NCI-H1048 (cell line): ENCODE measurements at regions not wholly inside any gene's neighbourhood (a gene's known extent, or its start where the extent isn't known, plus 50 kb on each side); places are given as distances from the start of the nearest gene placed in this dataset.

Experiments used
- DNase-seq: peaks from one replicate; lab custom pipeline; 2025; lab: John Stamatoyannopoulos, UW

DNA sequence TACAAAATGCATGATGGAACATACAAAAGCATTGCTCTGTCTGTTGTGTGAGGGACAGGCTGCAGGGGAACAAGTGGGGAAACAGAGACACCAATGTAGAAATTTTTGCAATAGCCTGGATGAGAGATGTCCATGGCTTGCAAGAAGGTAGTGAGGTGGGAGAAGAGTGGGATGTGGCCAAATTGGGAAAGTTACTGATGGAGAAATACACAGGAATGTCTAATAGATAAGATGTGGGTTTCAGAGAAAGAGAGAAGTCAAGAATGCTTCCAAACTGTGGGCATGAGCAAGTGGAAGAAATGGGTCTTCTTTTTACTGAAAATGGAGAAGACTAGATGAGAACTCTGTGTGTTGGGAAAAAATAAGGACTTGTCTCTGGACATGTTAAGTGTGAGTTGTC lies 592.7 kb downstream of the TNS3 start:
- DNase-seq, result no peak

DNA sequence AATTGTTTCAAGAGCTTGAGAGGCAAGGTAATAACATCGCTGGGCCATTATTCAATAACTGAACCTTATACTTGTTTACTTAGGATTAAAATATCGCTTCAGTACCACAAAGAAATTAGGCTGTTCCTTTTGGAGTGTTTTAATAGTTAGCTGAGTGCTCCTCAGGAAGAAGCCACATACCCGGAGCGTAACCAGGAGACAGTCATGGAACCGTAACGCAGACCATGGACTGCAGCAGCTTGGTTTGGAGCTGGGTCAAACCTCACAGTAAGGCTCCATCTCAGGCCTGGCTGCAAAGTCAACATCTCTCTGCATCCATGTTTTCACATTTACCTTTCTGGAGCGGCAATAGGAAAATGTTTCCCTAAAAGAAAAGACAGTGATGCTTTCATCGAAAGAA lies 599.0 kb downstream of the TNS3 start:
- DNase-seq, result no peak

DNA sequence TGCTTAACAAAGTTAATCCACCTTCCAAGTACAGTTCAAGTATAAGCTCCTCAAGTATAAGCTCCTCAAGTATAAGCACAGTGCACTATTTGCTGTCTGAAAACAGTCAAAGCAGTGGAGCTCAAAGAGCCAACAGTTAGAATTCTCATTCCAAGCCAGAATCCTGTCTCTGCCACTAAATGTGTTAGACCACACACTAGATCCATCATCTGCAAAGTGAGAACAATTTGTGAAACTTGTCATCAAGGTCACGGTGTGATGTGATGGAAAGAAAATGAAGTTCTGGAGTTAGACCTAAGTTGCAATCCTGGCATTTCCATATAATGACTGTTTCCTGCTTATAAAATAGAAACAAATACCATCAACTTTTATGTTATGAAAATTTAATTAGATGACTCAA lies 602.5 kb downstream of the TNS3 start:
- DNase-seq, result no peak

DNA sequence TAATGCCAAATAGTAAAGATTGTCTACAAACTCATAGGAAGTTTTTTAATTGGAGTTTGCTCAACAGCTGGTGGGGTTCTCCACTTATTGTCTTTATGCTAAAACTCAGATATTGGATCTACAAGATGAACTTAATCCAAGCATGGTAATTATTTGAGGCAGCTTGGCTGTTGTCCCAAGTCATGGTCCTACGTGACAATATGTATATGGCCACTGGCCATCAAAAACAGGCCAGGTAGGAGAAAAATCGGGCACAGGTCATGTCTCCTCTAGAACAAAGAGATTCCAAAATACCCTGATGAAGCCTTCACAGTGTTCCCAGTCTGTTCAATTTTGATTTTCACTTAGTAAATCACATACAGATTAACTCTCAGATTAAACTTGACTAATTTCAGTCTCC lies 606.4 kb downstream of the TNS3 start:
- DNase-seq, result no peak

DNA sequence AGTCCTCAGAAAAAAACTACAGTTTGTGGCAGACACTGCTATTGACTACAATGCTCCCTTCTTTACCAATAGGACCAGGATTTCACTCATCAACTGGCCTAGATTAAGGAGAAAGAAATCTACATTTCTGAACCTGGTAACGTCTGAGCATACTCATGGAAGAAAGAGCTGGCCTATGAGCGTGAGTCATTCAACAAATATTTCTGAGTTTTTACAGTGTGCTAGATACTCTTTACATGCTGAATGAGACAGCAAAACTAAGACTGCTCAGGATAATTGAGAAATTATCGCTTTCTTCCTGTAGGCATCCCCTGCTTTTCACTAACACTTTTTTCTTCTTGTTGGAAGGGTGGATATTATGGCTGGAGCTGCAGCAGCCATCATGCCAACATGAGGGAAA lies 609.7 kb downstream of the TNS3 start:
- no peak for DNase-seq

DNA sequence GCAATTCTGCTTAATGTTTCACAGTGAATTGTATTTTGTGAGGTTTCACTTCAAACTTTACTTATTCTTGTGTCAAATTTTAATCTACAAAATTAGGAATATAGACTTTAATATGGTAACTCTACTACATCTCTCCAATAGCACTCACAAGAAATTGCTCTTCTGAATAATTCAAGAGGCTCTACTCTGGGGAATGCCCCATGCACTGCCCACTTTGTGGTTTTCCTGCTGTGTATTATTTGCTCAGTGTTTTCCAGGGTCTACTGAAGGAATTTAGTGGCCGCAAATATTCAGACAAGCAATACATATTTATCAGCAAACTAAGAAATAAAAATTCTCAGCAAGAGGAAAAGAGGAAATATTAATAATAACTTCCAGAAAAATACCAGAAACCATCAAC lies 611.4 kb downstream of the TNS3 start:
- no peak for DNase-seq

DNA sequence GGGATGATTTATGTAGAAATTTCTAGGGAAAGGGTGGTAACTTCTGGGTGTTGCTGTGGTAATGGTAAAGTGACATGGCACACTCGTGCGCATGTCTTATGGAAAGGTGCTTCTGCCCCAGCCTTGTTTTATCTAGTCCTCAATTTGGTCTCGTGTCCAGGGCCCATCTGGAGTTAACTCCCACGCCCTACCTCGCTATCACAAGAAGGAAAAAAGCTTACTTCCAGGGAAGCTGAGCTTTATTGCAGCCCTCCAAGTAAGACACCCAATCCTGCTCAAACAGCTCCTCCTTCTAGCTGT lies 611.8 kb downstream of the TNS3 start:
- DNase-seq, result no peak

DNA sequence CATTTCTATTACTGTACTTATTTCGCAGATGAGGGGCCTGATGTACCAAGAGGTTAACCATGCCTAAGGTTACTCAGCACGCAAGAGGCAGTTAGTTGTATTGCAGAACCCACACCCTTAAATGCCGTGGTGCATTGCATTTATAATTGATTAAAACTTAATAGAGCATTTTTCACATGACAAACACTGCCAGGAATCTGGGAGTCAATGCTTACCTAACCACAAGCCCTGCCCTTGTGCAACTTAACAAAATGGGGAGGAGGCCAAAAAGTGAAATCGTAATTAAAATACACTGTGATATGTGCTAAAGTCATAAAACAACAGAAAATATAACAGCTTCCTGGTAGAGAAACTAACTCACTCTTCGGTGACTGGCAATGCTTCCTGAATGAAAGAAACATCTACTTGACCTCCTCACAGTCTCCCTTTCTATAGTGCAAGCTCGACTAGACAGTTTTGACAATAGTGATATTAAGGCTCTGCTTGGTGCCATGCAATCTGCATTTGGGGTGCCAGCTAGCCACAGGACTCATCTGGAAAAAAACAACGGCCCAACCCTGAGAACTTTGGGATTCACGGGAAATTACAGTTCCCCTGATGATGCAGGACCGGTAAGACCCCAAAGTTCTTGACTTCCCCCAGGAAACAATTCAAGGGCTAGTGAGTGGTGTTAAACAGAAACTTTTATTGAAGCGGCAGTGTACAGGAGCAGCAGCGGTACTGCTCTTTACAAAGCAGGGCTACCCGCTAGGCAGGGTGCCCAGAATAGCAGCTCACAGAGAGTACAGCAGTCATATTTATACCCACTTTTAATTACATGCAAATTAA lies 612.4 kb downstream of the TNS3 start:
- peak; percentile 8 for DNase-seq

DNA sequence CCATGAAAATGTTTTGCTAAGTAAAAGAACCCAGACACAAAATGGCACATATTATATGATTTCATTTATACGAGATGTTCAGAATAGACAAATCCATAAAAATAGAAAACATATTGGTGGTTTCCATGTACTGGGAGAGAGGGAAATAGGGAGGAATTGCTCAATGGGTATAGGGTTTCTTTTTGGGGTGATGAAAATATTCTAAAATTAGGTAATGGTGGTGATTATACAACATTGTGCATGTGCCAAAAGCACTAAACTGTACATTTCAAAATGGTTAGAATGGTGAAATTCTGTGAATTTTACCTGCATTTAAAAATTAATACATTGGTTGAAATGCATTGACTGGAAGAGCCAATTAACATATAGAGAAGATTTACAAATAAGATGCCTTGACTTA lies 613.9 kb downstream of the TNS3 start:
- DNase-seq, result no peak

DNA sequence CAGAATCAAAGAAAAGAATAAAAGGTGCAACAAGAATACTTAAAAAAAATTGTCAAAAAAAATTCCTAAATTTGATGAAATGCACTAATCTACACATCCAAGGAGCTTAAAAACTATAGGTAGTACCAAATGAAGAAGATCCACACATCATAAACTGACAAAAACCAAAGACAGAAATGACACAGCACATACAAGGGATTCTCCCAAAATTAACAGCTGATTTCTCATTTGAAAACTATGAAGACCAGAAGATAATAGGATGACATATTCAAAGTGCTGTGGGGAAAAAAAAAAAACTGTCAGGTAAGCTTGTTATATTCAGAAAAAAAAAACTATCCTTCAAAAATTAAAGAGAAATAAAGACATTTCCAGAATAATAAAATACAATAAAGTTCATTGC lies 618.2 kb downstream of the TNS3 start:
- no peak for DNase-seq

DNA sequence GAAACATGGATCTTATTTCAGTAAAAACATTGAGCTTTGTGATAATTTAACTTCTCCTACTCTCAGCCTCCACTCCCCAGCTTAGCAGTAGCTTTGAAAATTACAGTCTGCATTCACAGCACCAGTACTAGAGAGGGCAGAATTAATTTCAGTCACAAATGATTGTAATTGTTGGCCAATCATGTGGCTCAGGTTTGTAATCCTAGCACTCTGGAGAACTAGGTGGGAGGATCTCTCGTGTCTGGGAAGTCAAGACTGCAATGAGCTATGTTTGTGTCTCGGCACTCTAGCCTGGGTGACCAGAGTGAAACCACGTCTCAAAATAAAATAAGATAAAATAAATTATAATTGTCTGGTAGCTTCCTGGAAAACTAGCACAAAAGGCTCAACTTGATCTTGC lies 620.9 kb downstream of the TNS3 start:
- DNase-seq, result no peak

DNA sequence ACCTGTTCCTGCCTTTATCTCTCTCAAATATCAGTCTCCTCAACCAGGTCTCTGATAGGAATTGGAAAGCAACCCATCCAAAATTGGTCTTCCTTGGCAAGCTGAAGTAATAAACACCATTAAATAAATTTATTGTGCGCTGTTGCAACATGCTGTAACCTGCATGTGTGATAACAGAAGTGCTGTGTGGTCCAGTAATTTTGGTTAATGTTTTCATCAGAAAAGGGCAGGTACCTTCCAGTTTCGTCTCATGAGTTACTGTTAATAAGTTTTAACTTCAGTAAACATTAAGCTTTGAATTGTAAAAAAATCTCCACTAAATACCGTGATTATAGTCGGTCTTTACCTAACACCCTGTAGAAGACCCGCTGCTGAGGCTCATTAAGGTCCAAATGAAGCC lies 624.7 kb downstream of the TNS3 start:
- DNase-seq, result no peak

DNA sequence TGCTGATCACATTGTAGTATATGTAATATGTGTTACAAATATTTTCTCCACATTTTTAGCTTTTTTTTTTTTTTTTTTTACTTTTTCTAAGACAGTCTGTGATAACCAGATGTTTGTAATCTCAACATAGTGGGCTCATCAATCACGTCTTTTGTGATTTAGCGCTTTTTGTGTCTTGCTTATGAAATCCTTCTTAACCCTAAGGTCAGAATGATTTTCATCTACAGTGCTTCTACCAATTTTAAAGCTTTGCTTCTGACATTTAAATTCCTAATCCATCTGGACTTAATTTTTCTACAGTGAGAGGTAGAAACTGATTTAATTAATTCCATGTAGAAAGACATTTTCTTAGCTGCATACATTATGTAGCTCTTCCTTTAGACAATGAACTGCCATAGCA lies 626.4 kb downstream of the TNS3 start:
- no peak for DNase-seq

DNA sequence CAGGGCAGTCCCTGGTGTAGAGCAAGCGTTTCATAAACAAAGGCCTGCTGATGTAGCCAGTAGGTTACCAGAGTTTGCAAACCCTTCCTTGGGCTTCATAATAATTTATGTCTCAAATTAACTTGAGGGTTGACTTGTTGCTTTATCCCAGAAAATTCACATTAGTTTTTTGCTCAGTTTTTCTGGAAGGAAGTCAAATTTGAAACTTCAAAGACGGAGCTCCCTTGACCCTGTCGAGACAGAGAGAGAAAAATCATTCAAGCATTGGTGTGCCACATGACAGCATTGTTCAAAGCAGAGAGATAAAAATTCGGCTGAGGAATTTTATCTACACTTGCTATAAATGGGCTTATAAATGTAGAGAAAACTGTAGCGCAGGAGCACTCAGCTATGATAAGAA lies 627.7 kb downstream of the TNS3 start:
- DNase-seq, result no peak

DNA sequence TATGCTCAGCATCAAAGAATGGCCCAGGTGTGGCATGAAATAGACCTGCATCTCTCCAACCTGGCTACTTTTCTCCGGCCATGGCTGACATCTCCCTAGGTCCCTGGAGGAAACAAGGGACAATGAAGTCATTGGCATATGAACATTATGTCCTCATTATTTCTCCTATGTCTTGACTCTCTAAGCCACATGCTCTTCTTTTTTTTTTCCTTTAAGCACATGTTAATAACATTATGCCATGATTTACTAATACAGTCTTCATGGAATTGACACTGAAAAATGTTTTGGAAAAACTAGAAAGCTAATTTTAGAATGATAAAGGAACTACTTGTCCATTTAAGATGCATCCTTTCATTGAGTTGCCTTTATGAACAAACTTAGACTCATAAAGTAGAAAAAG lies 628.9 kb downstream of the TNS3 start:
- no peak for DNase-seq

DNA sequence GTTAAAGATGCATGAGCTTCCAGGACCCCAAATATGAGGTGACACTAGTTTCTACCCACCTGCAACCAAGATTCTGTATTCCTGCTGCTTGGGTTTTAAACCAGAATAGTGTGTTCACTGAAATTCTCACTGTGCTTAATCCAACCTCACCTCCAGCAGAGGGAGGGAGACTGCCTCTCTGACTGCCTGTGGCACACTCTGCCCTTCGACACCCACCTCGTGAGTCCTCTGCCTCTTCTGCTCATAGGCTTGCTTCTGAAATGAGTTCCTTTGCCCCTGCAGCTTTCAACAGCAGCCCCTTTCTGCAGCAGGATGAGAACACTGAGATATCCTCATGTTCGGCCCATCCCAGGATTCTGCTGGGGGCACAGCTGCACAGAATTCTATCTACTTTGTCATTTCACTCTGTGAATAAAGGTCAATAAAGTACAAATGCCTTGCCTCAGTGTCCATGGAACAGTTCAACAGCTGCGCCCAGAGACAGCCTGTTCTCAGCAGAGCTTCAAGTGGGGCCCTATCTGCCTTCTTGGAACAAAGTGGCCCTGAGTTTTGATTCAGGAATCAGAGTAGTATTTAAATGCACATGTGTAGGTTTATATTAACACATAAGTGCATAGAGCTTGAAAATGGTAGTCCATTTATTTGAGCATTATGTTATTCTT lies 632.5 kb downstream of the TNS3 start:
- no peak for DNase-seq

DNA sequence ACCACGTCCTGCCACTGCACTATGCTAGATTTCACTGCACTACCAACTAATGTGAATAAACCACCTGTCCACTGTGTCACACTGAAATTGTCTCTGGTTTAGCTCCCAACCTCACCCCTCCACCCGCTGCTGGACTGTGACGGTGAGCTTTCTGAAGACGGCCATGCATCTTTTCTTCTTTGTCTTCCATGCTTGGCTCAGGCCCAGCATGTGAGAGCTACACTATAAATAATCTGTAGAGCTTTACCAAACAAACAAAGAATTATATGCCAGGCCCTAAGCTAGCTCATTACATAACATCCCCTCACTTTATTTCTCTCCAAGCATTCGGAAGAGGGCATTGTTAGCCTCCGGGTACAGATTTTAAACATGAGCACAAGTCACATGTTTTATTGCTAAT lies 633.2 kb downstream of the TNS3 start:
- no peak for DNase-seq

DNA sequence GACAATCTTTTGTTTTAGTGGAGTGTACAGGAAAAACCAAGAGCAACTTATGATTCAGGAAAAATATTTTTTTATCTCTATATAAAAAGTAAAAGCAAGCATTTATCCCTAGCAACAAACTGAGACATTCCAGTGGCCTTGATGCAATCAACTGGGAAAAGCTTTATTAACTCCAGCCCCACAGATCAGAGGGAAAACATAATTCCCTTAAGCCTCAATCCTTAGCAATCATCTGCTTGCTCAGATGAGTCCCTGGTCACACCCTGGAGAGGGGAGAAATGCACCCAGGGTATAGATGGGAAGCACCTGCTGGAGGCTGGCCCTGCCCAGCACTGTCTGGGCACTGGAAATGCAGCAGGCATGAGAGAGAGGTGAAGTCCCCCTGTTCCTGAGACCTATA lies 636.6 kb downstream of the TNS3 start:
- no peak for DNase-seq

DNA sequence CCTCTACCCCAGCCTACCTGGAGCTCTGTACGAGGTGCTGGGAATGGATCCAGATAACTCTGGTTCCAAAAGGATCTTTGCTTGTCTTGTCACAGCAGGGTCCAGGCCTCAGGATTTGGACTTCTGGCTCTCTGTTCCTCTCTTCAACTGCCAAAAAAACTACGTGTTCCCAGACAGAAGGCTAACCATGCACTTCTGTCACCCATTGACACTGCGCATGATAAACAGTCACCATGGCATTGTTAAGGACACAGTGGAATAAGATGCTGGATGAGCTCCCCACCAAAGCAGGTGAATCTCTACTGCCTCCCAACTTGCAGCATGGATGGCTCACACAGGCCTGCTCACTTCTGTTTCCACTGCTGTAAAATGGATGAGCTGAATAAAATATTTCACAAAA lies 637.9 kb downstream of the TNS3 start:
- DNase-seq, result no peak

DNA sequence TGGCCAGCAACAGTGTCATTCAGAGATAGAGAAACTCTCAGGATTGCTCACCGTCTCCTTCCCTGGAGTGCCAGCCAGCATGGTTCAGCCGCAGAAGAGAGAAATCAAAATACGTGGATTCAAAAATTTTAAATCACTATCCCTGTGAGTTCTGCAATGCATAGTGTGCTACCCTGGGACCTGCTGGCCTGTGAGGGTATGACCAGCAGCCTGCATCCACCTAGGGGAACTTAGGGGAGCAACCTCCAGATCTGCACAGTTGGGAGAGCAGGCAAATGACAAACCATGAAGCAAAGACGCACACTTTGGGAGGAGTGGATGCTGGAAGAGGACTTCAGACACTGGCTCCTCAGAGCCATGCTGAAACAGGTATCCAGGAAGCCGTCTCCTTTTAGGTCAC lies 639.3 kb downstream of the TNS3 start:
- DNase-seq, result no peak

DNA sequence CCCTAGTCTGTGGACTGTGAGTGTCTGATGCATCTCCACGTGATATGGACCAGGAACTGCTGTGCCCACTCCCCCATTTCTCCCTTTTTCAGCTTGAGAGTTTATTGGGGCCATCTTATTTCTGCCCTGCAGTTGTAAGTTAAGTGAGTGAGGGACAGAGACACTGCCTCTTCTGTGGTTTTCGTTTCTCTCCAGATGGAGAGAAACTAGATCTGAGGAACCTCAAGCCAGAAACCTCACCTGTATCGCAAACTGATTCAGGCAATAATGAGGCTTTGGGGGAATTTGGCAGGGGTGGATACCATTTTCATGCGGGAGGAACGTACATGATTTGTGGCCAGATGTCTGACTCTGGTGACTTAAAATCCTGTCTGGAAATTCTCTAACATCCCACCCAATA lies 641.7 kb downstream of the TNS3 start:
- DNase-seq, result no peak

DNA sequence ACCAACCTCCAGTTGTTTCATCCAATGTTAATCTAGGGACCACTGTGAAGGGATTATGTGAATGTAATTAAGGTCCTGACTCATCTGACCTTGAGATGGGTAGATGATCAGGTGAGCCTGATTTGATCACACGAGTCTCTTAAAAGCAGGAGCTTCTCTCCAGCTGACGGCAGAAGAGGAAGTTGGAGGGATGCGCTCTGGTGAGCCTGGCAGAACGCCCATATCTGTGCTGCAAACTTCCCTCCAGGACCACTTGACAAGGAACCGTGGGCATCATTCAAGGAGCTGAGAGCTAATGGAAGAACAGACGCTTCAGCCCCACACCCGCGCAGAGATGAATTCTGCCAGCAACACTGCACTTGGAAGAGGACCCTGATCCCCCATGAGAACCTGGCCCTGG lies 642.4 kb downstream of the TNS3 start:
- no peak for DNase-seq

DNA sequence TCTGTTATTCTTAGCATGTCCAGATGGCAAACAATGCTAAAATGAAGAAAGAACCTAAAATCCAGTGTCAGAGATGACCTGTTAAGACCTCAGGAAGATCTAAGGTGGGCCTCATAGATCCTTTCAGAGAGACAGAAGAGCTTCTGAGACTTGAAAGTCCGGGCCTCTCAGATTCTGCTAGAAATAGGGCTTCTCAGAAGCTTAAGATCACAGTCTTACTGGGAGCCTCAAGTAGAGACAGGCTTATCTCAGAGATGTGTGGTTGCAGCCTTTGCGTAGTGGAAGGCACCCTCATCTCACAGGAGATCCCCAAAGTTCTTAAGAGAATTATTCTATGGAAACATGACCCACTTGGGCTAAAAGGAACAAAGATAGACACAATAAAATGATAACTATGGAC lies 642.8 kb downstream of the TNS3 start:
- no peak for DNase-seq

DNA sequence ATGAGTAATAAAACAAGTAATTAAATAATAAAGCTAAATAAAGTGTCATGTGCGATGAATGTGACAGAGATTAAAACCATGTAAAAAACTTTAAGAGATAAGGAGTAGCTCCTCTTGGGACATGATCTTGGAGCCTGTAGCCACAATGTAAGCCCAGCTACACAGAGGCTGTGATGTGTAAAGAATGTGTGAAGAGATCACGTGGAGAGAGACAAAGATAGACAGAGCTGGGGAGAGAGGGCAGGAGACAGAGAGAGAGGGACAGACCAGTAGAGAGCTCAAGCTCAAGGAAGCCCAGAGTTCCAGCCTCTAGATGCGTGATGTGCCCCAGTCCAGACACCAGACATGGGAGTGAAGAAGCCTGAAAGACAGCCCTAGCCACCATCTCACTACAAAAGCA lies 644.1 kb downstream of the TNS3 start:
- no peak for DNase-seq
